Astrocyte of the cerebellum (primary cell): ENCODE measurements at regions not wholly inside any gene's neighbourhood (a gene's known extent, or its start where the extent isn't known, plus 50 kb on each side); places are given as distances from the start of the nearest gene placed in this dataset.

Source experiments
- DNase-seq: peaks from one replicate; pipeline ENCODE4 v3.0.0-alpha.2; 2011; ENCODE audit warnings: low read depth
- H3K4me3 ChIP-seq: 2 replicates; pipeline ENCODE4 v1.5.1; 2011; ENCODE audit warnings: mild to moderate bottlenecking, low read depth, low read length, moderate library complexity
- in situ Hi-C: cut with HindIII; loops from 2 replicates; pipeline ENCODE4 v1.10.0; 2017; ENCODE audit warnings: low sequenced_read_pairs
- TF ChIP-seq, protein P1 (sequence below): IDR thresholded peaks from 2 replicates; pipeline ENCODE4 v1.5.1; 2012; ENCODE audit warnings: low read length, low read depth, moderate library complexity, mild to moderate bottlenecking; ENCODE audit errors: missing control alignments

DNA sequence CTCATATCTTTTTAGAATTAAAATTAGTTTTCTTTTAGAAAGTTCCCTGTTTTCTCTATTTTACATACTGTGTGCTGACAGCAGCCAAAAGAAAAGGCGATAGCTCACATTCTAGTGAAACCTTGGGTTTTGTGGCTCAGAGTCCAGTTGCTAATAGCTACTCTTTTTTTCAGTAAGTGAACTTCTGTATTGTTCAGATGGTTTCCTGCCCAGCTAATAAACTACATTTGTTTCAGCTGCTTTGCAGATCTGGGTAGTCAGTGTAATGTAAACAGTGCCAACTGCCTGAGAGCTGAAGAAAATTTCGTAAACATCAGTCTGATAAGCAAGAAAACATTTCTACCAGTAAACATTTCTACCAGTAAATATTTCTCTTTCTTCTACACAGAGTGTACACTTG, 370.2 kb downstream of the GRIA2 start:
- TF ChIP-seq, protein P1, sequence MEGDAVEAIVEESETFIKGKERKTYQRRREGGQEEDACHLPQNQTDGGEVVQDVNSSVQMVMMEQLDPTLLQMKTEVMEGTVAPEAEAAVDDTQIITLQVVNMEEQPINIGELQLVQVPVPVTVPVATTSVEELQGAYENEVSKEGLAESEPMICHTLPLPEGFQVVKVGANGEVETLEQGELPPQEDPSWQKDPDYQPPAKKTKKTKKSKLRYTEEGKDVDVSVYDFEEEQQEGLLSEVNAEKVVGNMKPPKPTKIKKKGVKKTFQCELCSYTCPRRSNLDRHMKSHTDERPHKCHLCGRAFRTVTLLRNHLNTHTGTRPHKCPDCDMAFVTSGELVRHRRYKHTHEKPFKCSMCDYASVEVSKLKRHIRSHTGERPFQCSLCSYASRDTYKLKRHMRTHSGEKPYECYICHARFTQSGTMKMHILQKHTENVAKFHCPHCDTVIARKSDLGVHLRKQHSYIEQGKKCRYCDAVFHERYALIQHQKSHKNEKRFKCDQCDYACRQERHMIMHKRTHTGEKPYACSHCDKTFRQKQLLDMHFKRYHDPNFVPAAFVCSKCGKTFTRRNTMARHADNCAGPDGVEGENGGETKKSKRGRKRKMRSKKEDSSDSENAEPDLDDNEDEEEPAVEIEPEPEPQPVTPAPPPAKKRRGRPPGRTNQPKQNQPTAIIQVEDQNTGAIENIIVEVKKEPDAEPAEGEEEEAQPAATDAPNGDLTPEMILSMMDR: no peak
- no peak overlapping the region for H3K4me3 ChIP-seq
- DNase-seq: no peak
- in situ Hi-C loops: no loop called here

DNA sequence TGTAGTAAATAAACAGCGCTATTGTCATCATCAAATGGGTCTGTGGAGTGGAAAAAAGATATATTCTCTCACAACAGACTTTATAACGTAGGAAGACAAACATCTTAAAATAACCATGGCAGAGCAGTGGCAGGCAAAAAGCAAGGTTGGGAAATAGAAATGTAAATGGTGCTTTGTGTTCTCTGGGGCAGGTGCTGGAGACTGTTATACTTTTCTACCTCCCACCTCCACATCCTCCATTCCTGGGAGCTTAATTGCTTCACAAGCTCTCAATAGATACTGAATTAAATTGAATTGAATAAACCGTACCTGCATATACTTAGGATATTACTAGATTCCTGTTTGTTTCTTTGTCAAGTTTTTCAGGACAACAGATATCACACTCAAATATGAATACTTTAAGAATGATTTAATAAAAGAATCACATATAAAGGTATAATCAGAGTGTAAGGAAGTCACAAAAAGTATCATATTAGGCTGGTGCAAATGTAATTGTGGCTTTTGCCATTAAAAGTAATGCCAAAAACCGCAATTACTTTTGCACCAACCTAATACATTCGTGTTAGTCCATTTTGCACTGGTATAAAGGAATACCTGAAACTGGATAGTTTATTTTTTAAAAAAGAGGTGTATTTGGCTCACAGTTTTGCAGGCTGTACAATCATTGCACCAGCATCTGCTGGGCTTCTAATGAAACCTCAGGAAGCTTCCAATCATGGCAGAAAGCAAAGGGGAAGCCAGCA, 367.3 kb downstream of the GRIA2 start:
- TF ChIP-seq, protein P1: no peak
- H3K4me3 ChIP-seq: no peak overlapping the region
- in situ Hi-C loops: no loop called here

DNA sequence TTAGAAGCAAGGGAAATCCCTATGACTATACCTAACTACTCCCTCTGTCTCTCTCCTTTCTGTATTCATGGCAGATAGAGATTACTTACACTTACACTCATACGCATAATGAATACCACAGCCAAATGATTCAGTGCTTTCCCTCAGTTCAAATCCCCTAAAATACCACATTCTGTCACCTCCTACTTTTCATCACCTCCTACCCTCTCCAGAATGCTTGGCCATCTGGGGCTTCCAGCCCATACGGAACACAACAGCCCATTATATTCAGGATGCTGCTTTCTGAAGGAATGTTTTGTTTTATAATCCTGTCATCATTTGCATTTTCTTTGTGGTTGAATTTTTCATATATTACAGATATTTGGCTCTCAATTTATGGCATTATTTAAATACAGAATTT, 361.6 kb downstream of the GRIA2 start:
- no peak overlapping the region for H3K4me3 ChIP-seq
- TF ChIP-seq, protein P1: no peak
- in situ Hi-C loops: no loop called here
- no peak for DNase-seq

More for the DNA sequence above, 367.3 kb downstream of the GRIA2 start:
- DNase-seq: no peak

DNA sequence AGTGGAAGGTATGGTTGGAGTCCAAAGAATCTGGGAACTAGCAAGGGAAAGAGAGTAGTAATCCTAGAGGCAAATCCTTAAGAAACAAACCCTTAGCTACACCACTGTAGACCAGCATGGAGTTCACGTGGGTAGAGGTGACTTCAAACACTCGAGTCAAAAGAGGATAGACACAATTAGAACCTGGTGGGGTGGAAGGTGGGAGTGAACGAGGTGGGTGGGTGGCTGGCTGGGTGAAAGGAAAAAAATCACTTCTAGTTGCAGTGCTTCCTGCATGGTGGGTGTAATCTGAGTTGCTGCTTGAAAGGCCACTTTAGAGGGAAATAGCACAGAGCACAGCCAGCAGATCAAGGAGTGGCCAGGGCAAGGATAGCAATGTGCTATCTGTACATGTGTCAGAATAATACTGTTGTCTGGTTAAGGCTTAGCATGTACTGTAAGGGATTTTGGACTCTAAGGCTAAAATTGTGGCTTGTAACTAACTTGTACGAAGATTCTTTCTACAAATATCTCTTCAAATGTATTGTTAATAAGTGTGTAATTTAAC, 356.2 kb downstream of the GRIA2 start:
- TF ChIP-seq, protein P1: no peak
- no peak for DNase-seq
- H3K4me3 ChIP-seq: no peak overlapping the region
- in situ Hi-C loops: no loop called here

DNA sequence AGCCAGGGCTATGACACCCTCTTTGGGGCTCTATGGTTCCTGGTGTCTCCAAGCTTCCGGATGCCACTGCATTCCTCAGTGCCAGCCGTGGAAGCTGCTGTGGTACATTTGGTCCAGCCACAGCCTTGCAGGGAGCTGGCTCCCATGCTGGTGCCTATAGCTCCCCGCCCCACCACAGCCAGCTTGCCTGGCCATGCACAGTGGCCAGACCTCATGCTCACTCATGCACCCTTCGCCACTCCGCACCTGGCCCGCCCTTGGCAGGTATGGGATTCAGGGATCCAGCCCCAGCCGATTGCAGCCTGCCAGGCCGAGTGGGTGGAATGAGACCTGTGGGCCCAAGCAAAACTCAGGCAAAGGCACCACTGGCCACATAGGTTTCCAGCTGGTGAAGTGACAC, 354.8 kb downstream of the GRIA2 start:
- in situ Hi-C loops: no loop called here

DNA sequence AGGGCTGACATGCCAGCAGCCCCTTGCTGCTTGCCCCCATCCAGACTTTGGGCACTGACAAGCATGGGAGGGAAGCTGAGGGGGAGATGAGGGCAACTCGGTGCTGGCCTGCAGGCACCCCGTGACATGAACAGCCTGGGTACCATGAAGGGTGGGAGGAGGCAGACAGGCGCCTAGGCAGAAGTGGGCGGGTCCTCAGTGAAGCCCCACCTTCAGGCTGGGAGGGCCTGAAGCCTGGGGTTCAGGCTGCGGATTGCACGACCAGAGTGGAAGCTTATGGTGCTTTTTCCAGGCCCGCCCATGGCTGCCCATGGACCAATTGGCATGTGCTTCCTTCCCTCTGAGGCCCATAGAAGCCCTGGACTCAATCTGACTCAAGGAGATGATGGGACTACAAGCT, 354.1 kb downstream of the GRIA2 start:
- DNase-seq: no peak
- TF ChIP-seq, protein P1: no peak
- in situ Hi-C loops: no loop called here
- no peak overlapping the region for H3K4me3 ChIP-seq

More for the DNA sequence above, 354.8 kb downstream of the GRIA2 start:
- TF ChIP-seq, protein P1: no peak
- DNase-seq: no peak
- no peak overlapping the region for H3K4me3 ChIP-seq
